Fibroblast of lung (primary cell): ENCODE measurements at regions not wholly inside any gene's neighbourhood (a gene's known extent, or its start where the extent isn't known, plus 50 kb on each side); places are given as distances from the start of the nearest gene placed in this dataset.

Source experiments
- DNase-seq, 2 donors: peaks; one replicate each; pipeline versions ENCODE4 v3.0.0 to v3.0.0-alpha.2; 2010; ENCODE audit warnings: low read depth in 2 of 2
- H2AFZ ChIP-seq: 2 replicates; pipeline ENCODE4 v1.5.1; 2012; ENCODE audit warnings: low read length, control low read depth, inconsistent platforms
- H3K27ac ChIP-seq: 2 replicates; pipeline ENCODE4 v1.5.1; 2011; ENCODE audit warnings: low read length, control low read depth; ENCODE audit not compliant: insufficient read depth
- H3K27me3 ChIP-seq: 2 replicates; pipeline ENCODE4 v1.5.1; 2011; ENCODE audit warnings: mild to moderate bottlenecking, low read length; ENCODE audit not compliant: control insufficient read depth, insufficient read depth
- H3K36me3 ChIP-seq: 2 replicates; pipeline ENCODE4 v1.5.1; 2011; ENCODE audit warnings: low read length; ENCODE audit not compliant: control insufficient read depth, insufficient read depth
- H3K4me1 ChIP-seq: 2 replicates; pipeline ENCODE4 v1.5.1; 2011; ENCODE audit warnings: low read length; ENCODE audit not compliant: control insufficient read depth, insufficient read depth; ENCODE audit errors: extremely low read depth
- H3K4me2 ChIP-seq: 2 replicates; pipeline ENCODE4 v1.5.1; 2011; ENCODE audit warnings: low read length, control low read depth; ENCODE audit not compliant: insufficient read depth; ENCODE audit errors: extremely low read depth
- H3K4me3 ChIP-seq, 4 experiments: fragments of 200-600 bp in 1 of 4; sonication (generic) in 1 of 4; replicated peaks in 1 of 4; 2 replicates each; pipeline ENCODE4 v1.5.1; 2011 to 2016; ENCODE audit warnings: low read length in 4 of 4, low read depth in 3 of 4, mild to moderate bottlenecking in 3 of 4, control low read depth in 2 of 4, inconsistent platforms in 1 of 4, mixed read lengths in 1 of 4; ENCODE audit not compliant: insufficient read depth in 1 of 4; ENCODE audit errors: control extremely low read depth in 1 of 4
- H3K79me2 ChIP-seq: 2 replicates; pipeline ENCODE4 v1.5.1; 2012; ENCODE audit warnings: mild to moderate bottlenecking, low read length, inconsistent platforms; ENCODE audit not compliant: control insufficient read depth, insufficient read depth
- H3K9ac ChIP-seq: 2 replicates; pipeline ENCODE4 v1.5.1; 2011; ENCODE audit warnings: mild to moderate bottlenecking, low read length, control low read depth; ENCODE audit not compliant: insufficient read depth
- H3K9me3 ChIP-seq: 2 replicates; pipeline ENCODE4 v1.5.1; 2012; ENCODE audit warnings: low read depth, low read length; ENCODE audit not compliant: control insufficient read depth, insufficient read depth
- H4K20me1 ChIP-seq: 2 replicates; pipeline ENCODE4 v1.5.1; 2011; ENCODE audit warnings: low read length; ENCODE audit not compliant: control insufficient read depth, insufficient read depth; ENCODE audit errors: extremely low read depth
- EZH2 ChIP-seq: IDR thresholded peaks from 2 replicates; pipeline ENCODE4 v1.5.1; 2012; ENCODE audit warnings: low read length, control low read depth, mild to moderate bottlenecking; ENCODE audit errors: missing control alignments
- TF ChIP-seq, protein P1 (sequence below), 2 donors: IDR thresholded peaks in 1 of 2; conservative IDR thresholded peaks in 1 of 2; 1 replicate in 1 of 2; 2 replicates in 1 of 2; pipeline ENCODE4 v1.5.1; 2011 to 2012; ENCODE audit warnings: low read length in 2 of 2, control low read depth in 1 of 2, inconsistent platforms in 1 of 2, low read depth in 1 of 2, mild to moderate bottlenecking in 1 of 2

DNA sequence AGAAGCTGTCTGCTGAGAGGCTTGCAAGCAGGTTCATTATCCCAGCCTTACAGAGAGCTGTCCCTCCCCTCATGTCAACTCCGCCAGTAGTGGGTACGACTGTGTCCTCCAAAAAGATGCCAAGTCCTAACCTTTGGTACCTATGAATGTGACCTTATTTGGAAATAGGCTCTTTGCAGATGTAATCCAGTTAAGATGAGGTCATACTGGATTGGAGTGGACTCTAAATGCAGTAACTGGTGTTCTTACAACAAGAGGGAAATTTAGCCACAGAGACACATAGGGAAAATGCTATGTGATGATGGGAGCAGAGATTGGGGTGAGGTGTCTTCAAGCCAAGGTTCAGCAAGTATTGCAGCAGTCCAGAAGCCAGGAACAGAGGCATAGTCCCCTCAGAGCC, 90.8 kb upstream of the FOXP4 start:
- peaks cover 17% of the 10 kb centered on the region for H3K27me3 ChIP-seq

DNA sequence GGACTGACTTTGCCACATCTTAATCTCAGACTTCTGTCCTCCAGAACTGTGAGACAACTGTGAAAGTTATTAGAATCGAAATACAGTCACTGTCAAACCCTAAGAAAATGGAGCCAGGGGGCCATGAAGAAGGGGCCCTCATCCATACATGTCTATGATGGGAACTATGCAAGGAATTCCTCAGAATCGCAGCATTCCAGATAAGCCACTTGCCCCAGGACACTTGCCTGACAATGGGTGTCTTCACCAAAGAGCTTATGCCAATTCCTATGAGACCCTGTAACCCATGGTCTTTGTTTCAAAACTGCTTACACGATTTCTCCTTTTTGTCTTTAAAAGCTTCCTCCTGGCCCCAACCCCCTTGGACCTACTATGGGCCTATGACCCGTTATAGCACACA, 90.4 kb upstream of the FOXP4 start:
- Histone ChIP-seq H3K4me2 (no peak overlapping the region), H3K36me3 (no peaks in the 10 kb centered on the region), H3K9ac (no peak overlapping the region), H3K79me2 (no peaks in the 10 kb centered on the region), H3K27ac (no peak overlapping the region), H3K9me3 (no peaks in the 10 kb centered on the region), H2AFZ (no peak overlapping the region), H3K4me3 (no peak overlapping the region), H4K20me1 (no peaks in the 10 kb centered on the region), H3K27me3 (peaks cover 17% of the 10 kb centered on the region), H3K4me1 (no peaks in the 10 kb centered on the region)
- TF ChIP-seq, protein P1, sequence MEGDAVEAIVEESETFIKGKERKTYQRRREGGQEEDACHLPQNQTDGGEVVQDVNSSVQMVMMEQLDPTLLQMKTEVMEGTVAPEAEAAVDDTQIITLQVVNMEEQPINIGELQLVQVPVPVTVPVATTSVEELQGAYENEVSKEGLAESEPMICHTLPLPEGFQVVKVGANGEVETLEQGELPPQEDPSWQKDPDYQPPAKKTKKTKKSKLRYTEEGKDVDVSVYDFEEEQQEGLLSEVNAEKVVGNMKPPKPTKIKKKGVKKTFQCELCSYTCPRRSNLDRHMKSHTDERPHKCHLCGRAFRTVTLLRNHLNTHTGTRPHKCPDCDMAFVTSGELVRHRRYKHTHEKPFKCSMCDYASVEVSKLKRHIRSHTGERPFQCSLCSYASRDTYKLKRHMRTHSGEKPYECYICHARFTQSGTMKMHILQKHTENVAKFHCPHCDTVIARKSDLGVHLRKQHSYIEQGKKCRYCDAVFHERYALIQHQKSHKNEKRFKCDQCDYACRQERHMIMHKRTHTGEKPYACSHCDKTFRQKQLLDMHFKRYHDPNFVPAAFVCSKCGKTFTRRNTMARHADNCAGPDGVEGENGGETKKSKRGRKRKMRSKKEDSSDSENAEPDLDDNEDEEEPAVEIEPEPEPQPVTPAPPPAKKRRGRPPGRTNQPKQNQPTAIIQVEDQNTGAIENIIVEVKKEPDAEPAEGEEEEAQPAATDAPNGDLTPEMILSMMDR (conservative IDR thresholded peaks at IDR 0.05 in 1 of 2, IDR thresholded peaks at IDR 0.05 in 1 of 2; ENCODE audit: low read depth in 1 of 2, low read length in 2 of 2): no peak
- TF ChIP-seq EZH2: no peak
- DNase-seq: no peak

More for the DNA sequence above, 90.8 kb upstream of the FOXP4 start:
- no peaks in the 10 kb centered on the region for H4K20me1 ChIP-seq
- H3K4me1 ChIP-seq: no peaks in the 10 kb centered on the region
- H3K79me2 ChIP-seq: no peaks in the 10 kb centered on the region
- H3K9ac ChIP-seq: no peak overlapping the region
- no peak overlapping the region for H3K27ac ChIP-seq
- TF ChIP-seq, protein P1 (conservative IDR thresholded peaks at IDR 0.05 in 1 of 2, IDR thresholded peaks at IDR 0.05 in 1 of 2; ENCODE audit: low read depth in 1 of 2, low read length in 2 of 2): no peak
- TF ChIP-seq EZH2: no peak
- DNase-seq: no peak
- H3K9me3 ChIP-seq: no peaks in the 10 kb centered on the region
- H2AFZ ChIP-seq: no peak overlapping the region
- H3K4me3 ChIP-seq: no peak overlapping the region
- no peak overlapping the region for H3K4me2 ChIP-seq
- H3K36me3 ChIP-seq: no peaks in the 10 kb centered on the region

DNA sequence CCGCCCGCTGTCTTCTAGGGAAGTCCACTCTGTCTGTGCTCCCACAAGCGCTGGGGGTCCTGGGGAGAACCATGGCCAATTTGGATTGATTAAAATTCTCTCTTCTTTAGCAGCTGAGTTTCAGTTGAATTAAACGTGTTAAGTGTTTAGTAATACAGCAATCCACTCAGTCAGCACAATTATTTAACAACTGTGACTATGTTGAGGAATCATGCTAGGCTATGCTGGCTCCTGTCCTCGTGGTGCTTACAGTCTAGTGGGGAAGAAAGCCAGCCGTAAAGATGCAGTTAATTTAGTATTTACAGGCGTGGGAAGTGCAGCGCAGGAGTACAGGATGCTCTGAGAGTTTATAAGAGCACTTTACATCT, 88.9 kb upstream of the FOXP4 start:
- Histone ChIP-seq H3K9ac (no peak overlapping the region), H4K20me1 (no peaks in the 10 kb centered on the region), H2AFZ (no peak overlapping the region), H3K4me1 (no peaks in the 10 kb centered on the region), H3K9me3 (no peaks in the 10 kb centered on the region), H3K4me3 (no peak overlapping the region), H3K36me3 (no peaks in the 10 kb centered on the region), H3K27ac (no peak overlapping the region), H3K79me2 (no peaks in the 10 kb centered on the region), H3K27me3 (peaks cover 9% of the 10 kb centered on the region), H3K4me2 (no peak overlapping the region)
- no peak for DNase-seq
- no peak for TF ChIP-seq EZH2
- TF ChIP-seq, protein P1 (conservative IDR thresholded peaks at IDR 0.05 in 1 of 2, IDR thresholded peaks at IDR 0.05 in 1 of 2; ENCODE audit: low read depth in 1 of 2, low read length in 2 of 2): no peak
